ENCODE measurements at regions not wholly inside any gene's neighbourhood (a gene's known extent, or its start where the extent isn't known, plus 50 kb on each side); places are given as distances from the start of the nearest gene placed in this dataset.

DNA sequence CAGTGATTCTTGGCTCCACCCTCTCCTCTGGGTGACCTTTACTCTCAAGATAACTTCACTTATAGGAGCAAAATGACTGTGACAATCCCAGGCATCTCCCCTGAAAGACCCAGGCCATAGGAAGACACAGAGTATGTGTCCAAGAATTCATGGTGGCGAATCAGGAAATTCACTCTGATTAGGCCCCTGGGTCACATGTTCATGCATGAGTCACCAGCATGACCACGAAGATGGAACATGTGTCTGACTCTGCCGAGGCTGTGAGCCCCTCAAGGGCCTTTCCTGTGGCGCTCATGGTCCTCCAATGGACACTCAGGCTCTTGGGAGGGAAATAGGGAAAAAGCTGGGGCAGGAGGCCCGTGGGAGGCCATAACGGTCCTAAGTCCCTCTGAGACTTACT is 74.0 kb upstream of the TEX51 start:
- DNase-seq (ENCODE audit: low read depth), result no peak
- H3K4me3 ChIP-seq (ENCODE audit: low read length), result no peak overlapping the region
- no peak for TF ChIP-seq CTCF (conservative IDR thresholded peaks at IDR 0.05; ENCODE audit: low read length)

GRCh38 chr2:126825316-126825715 is 73.4 kb upstream of the TEX51 start:
- no peak for DNase-seq (ENCODE audit: low read depth)
- no peak overlapping the region for H3K4me3 ChIP-seq (ENCODE audit: low read length)
- no peak for TF ChIP-seq CTCF (conservative IDR thresholded peaks at IDR 0.05; ENCODE audit: low read length)

DNA sequence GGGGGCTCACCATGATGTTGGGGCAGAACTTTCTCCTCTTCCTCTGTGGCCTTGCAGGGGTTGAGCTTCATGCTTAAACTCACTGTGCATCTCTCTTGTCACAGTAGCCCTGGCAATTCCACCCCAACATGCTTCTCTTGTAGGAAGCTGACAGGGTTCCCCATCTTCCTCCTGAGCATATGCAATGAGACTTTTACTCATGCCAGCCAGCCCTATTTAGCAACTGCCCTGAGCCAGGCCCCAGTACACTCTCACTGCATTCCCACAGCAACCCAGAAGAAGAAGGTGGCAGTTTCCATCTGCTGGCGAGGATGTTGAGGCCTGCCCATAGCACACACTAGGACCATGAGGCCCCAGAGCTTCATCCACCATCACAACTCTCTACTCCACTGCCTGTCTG is 72.2 kb upstream of the TEX51 start:
- TF ChIP-seq CTCF (conservative IDR thresholded peaks at IDR 0.05; ENCODE audit: low read length), result no peak
- DNase-seq (ENCODE audit: low read depth), result no peak
- no peak overlapping the region for H3K4me3 ChIP-seq (ENCODE audit: low read length)

GRCh38 chr2:126827371-126827770 is 71.3 kb upstream of the TEX51 start:
- DNase-seq (ENCODE audit: low read depth), result no peak
- no peak for TF ChIP-seq CTCF (conservative IDR thresholded peaks at IDR 0.05; ENCODE audit: low read length)
- H3K4me3 ChIP-seq (ENCODE audit: low read length), result no peak overlapping the region

DNA sequence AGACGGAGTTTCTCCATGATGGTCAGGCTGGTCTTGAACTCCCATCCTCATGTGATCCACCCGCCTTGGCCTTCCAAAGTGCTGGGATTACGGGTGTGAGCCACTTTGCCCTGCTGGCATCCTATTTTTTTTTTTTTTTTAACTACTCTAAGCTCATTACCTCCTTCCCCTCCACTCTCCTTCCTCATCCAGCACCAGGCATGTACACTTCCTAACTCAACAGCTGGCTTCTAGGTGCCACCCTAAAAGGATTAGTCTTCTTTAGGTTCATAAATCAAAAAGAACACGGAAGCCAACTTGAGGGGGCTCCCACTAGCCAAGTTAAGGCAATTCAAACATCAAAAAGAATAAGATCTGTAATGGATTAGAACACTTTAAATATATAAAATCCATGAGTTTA is 70.6 kb upstream of the TEX51 start:
- TF ChIP-seq CTCF (conservative IDR thresholded peaks at IDR 0.05; ENCODE audit: low read length), result no peak
- DNase-seq (ENCODE audit: low read depth), result no peak
- no peak overlapping the region for H3K4me3 ChIP-seq (ENCODE audit: low read length)

GRCh38 chr2:126828491-126828890 is 70.2 kb upstream of the TEX51 start:
- no peak for DNase-seq (ENCODE audit: low read depth)
- H3K4me3 ChIP-seq (ENCODE audit: low read length), result no peak overlapping the region
- no peak for TF ChIP-seq CTCF (conservative IDR thresholded peaks at IDR 0.05; ENCODE audit: low read length)

- DNase-seq (ENCODE audit: low read depth), result no peak
- H3K4me3 ChIP-seq (ENCODE audit: low read length), result no peak overlapping the region
- TF ChIP-seq CTCF (conservative IDR thresholded peaks at IDR 0.05; ENCODE audit: low read length), result no peak
These were observed 67.3 kb upstream of the TEX51 start for GRCh38 chr2:126831234-126832005.
